Endothelial cell of umbilical vein (primary cell): ENCODE measurements at regions not wholly inside any gene's neighbourhood (a gene's known extent, or its start where the extent isn't known, plus 50 kb on each side); places are given as distances from the start of the nearest gene placed in this dataset.

ENCODE experiments used
- BruUV-seq: library from RNA; stranded (reverse); fragments of 400-500 nt; replicated peaks from 2 replicates; lab custom pipeline; 2021; lab: Mats Ljungman, UMichigan
- CTCF ChIA-PET: fragments of 300-600, 350-600 bp; sonication (Branson Sonifier 250); formaldehyde crosslinking; loops from one replicate; lab custom pipeline; 2021; ENCODE audit warnings: antibody characterized with exemption, inconsistent platforms; lab: Charles Lee
- POLR2A ChIA-PET: fragments of 300-600, 350-600 bp; sonication (Branson Sonifier 250); formaldehyde crosslinking; loops from one replicate; lab custom pipeline; 2021; ENCODE audit warnings: antibody characterized with exemption, inconsistent platforms; lab: Charles Lee
- DNase-seq: peaks from one replicate; pipeline ENCODE4 v3.0.0-alpha.2; 2011; ENCODE audit warnings: low read depth, low spot score
- FAIRE-seq: peaks from 2 replicates; lab custom pipeline; 2011; peaks lifted over from hg19 to GRCh38; lab: Jason Lieb, UNC
- H2AFZ ChIP-seq: 2 replicates; pipeline ENCODE4 v1.6.0; 2012; ENCODE audit warnings: low read depth, low read length, control low read depth, inconsistent platforms
- H3K27ac ChIP-seq: 2 replicates; pipeline ENCODE4 v1.5.1; 2011; ENCODE audit warnings: low read depth, mild to moderate bottlenecking, control low read depth, low read length, moderate library complexity; ENCODE audit not compliant: insufficient read depth
- H3K27me3 ChIP-seq, 2 experiments: 2 replicates each; pipeline versions ENCODE4 v1.6.0 to v1.6.1; 2011; ENCODE audit warnings: low read length in 2 of 2, mixed read lengths in 1 of 2; ENCODE audit not compliant: control insufficient read depth in 2 of 2, insufficient read depth in 2 of 2
- H3K36me3 ChIP-seq, 2 experiments: 2 replicates in 1 of 2; 3 replicates in 1 of 2; pipeline ENCODE4 v1.5.1; 2011; ENCODE audit warnings: low read length in 2 of 2, mild to moderate bottlenecking in 1 of 2, moderate library complexity in 1 of 2; ENCODE audit not compliant: control insufficient read depth in 2 of 2, insufficient read depth in 2 of 2; ENCODE audit errors: extremely low read depth in 1 of 2
- H3K4me1 ChIP-seq: 3 replicates; pipeline ENCODE4 v1.5.1; 2011; ENCODE audit warnings: mild to moderate bottlenecking, low read length; ENCODE audit not compliant: control insufficient read depth, insufficient read depth; ENCODE audit errors: extremely low read depth
- H3K4me2 ChIP-seq: 2 replicates; pipeline ENCODE4 v1.6.1; 2011; ENCODE audit warnings: low read length, control low read depth, mixed read lengths; ENCODE audit not compliant: insufficient read depth
- H3K4me3 ChIP-seq, 3 experiments: fragments of 200-600 bp in 1 of 3; sonication (generic), shearing (Covaris generic) in 1 of 3; replicated peaks in 1 of 3; 2 replicates each; pipeline ENCODE4 v1.5.1; 2011 to 2016; ENCODE audit warnings: control low read depth in 3 of 3, low read length in 3 of 3, mild to moderate bottlenecking in 2 of 3, inconsistent platforms in 1 of 3, low read depth in 1 of 3, moderate library complexity in 1 of 3; ENCODE audit not compliant: insufficient read depth in 1 of 3
- H3K79me2 ChIP-seq: 2 replicates; pipeline ENCODE4 v1.6.0; 2012; ENCODE audit warnings: low read length, inconsistent platforms; ENCODE audit not compliant: control insufficient read depth, insufficient read depth
- H3K9ac ChIP-seq: replicated peaks from 2 replicates; pipeline ENCODE3; 2011; ENCODE audit warnings: low read length, control low read depth; ENCODE audit not compliant: insufficient read depth; ENCODE audit errors: extremely low read depth
- H3K9me1 ChIP-seq: replicated peaks from 3 replicates; pipeline ENCODE4 v1.6.0; 2011; ENCODE audit warnings: mild to moderate bottlenecking, low read length; ENCODE audit not compliant: control insufficient read depth, insufficient read depth; ENCODE audit errors: extremely low read depth
- H3K9me3 ChIP-seq: replicated peaks from 2 replicates; pipeline ENCODE4 v1.5.1; 2012; ENCODE audit warnings: low read length, inconsistent platforms; ENCODE audit not compliant: control insufficient read depth, insufficient read depth
- H4K20me1 ChIP-seq: replicated peaks from 2 replicates; pipeline ENCODE3; 2011; ENCODE audit warnings: mild to moderate bottlenecking, low read length; ENCODE audit not compliant: control insufficient read depth, insufficient read depth; ENCODE audit errors: extremely low read depth
- EZH2 ChIP-seq: IDR thresholded peaks from 2 replicates; pipeline ENCODE4 v1.6.1; 2012; ENCODE audit warnings: borderline replicate concordance, low read depth, mild to moderate bottlenecking, moderate library complexity, low read length, inconsistent platforms; ENCODE audit not compliant: severe bottlenecking
- FOS ChIP-seq: IDR thresholded peaks from 2 replicates; pipeline ENCODE4 v1.6.1; 2011; ENCODE audit warnings: mild to moderate bottlenecking, low read length, moderate library complexity, borderline replicate concordance; ENCODE audit not compliant: insufficient read depth
- GATA2 ChIP-seq: IDR thresholded peaks from 2 replicates; pipeline ENCODE4 v1.7.0; 2011; ENCODE audit warnings: low read depth, mild to moderate bottlenecking, moderate library complexity, mixed read lengths, low read length; ENCODE audit not compliant: insufficient read length, insufficient read depth
- JUN ChIP-seq: IDR thresholded peaks from 2 replicates; pipeline ENCODE4 v1.6.1; 2011; ENCODE audit warnings: borderline replicate concordance, low read depth; ENCODE audit not compliant: insufficient read length, insufficient read depth
- MYC ChIP-seq: IDR thresholded peaks from one replicate; pipeline ENCODE4 v1.6.1; 2011; ENCODE audit warnings: mild to moderate bottlenecking, low read depth, low read length
- POLR2A ChIP-seq: IDR thresholded peaks from 2 replicates; pipeline ENCODE4 v1.6.1; 2012; ENCODE audit warnings: low read depth, mild to moderate bottlenecking, control low read depth, low read length
- POLR2AphosphoS5 ChIP-seq: IDR thresholded peaks from 2 replicates; pipeline ENCODE4 v1.6.1; 2012; ENCODE audit warnings: low read depth, mild to moderate bottlenecking, control low read depth, low read length, moderate library complexity; ENCODE audit not compliant: insufficient read depth
- dilution Hi-C: fragments of 300-500 bp; cut with MboI; formaldehyde crosslinking; loops from one replicate; pipeline ENCODE4 v1.15.0; 2019; ENCODE audit warnings: low sequenced_read_pairs; ENCODE audit not compliant: extremely low pct_ligation_motif_present
- intact Hi-C: fragments of 100-400 bp; cut with micrococcal nuclease; formaldehyde crosslinking; loops from one replicate; pipeline ENCODE4 v1.10.0; 2022
- TF ChIP-seq, protein P1 (sequence below), 2 donors: IDR thresholded peaks; 1 replicate in 1 of 2; 2 replicates in 1 of 2; pipeline ENCODE4 v1.5.1; 2011; ENCODE audit warnings: low read length in 2 of 2, mild to moderate bottlenecking in 2 of 2, moderate library complexity in 2 of 2, control low read depth in 1 of 2, inconsistent platforms in 1 of 2, low read depth in 1 of 2; ENCODE audit not compliant: insufficient read depth in 1 of 2; ENCODE audit errors: extremely low read depth in 1 of 2
- TF ChIP-seq, protein P2 (sequence below): IDR thresholded peaks from 2 replicates; pipeline ENCODE4 v1.6.1; 2011; ENCODE audit not compliant: insufficient read depth, insufficient read length

DNA sequence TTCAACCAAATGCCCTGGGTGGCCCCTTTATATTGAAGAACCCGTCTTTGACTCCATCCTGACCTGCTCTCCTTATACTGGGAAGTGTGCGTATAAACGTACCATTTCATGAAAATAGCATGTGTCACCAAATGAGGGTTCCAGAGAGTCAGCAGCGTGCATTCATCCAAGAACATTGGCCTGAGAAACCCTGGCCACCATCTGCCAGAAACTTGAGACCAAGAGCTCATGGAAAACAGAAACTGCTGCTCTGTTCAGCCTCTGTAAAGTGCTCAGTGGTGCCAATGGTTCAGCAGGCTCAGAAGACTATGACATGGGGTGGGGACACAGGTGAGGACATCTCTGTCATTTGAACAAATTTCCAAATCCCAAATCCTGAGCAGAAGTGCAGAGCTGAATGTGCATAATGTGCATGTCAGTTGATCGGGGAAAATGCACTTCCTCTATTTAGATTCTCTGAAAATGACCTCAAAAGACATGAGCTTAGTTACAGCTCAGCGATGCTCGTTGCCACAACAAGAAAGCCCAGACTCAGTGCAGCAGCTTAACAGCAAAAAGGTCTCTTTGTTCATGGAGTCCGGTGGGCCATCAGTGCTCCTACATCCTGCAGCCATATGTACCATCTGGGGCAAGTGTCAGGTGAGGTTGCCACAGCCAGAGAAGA is 176.1 kb downstream of the ATPSCKMT start:
- Histone ChIP-seq H3K27me3 (no peaks in the 10 kb centered on the region), H3K9me3 (no peaks in the 10 kb centered on the region), H3K27ac (no peak overlapping the region), H3K36me3 (no peaks in the 10 kb centered on the region), H3K9me1 (no peaks in the 10 kb centered on the region), H4K20me1 (no peaks in the 10 kb centered on the region), H3K79me2 (no peaks in the 10 kb centered on the region), H3K4me1 (no peaks in the 10 kb centered on the region), H3K4me3 (no peak overlapping the region), H3K9ac (no peak overlapping the region), H2AFZ (no peak overlapping the region), H3K4me2 (no peak overlapping the region)
- BruUV-seq, result no TSS peak
- TF ChIP-seq, protein P1, sequence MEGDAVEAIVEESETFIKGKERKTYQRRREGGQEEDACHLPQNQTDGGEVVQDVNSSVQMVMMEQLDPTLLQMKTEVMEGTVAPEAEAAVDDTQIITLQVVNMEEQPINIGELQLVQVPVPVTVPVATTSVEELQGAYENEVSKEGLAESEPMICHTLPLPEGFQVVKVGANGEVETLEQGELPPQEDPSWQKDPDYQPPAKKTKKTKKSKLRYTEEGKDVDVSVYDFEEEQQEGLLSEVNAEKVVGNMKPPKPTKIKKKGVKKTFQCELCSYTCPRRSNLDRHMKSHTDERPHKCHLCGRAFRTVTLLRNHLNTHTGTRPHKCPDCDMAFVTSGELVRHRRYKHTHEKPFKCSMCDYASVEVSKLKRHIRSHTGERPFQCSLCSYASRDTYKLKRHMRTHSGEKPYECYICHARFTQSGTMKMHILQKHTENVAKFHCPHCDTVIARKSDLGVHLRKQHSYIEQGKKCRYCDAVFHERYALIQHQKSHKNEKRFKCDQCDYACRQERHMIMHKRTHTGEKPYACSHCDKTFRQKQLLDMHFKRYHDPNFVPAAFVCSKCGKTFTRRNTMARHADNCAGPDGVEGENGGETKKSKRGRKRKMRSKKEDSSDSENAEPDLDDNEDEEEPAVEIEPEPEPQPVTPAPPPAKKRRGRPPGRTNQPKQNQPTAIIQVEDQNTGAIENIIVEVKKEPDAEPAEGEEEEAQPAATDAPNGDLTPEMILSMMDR (IDR thresholded peaks at IDR 0.05; ENCODE audit: extremely low read depth in 1 of 2, insufficient read depth in 1 of 2, low read depth in 1 of 2, low read length in 2 of 2), result no peak
- no peak for TF ChIP-seq POLR2A
- TF ChIP-seq MYC, result no peak
- TF ChIP-seq JUN, result no peak
- dilution Hi-C loops (no loop called here), intact Hi-C loops (no loop called here)
- CTCF ChIA-PET, result no interaction called here
- no peak for FAIRE-seq
- POLR2A ChIA-PET, result no interaction called here
- DNase-seq, result no peak

DNA sequence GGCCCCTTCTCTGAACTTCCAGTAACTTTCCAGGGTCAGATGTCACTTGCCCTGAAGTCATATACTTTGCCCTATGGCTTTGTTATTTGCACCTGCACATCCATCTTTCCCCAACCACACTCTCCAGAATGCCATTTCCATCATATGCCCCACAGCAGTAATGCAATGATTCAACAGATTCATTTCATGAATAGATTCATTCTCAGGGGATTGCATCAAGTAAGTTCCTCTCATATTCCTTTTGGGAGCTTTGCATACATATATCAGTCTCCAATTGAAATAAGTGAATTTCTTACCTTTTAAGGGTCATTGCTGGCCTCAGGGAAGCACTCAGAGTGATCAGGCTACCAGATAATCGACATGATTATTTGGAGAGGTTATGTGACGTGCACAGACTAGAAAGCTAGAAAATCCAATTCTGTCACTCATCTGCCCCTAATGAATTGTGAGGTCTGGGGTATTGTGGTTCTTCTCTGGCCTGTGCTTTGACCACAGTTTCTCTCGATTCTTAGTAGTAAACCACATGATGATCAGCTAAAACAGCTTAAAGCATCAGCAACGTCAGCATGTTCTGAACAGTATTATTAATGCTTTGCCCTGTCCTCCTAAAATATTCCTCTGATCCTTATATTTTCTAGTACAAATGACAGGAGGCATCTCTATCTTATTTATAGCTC is 179.9 kb downstream of the ATPSCKMT start:
- Histone ChIP-seq H3K9ac (no peak overlapping the region), H3K9me1 (no peaks in the 10 kb centered on the region), H3K4me2 (no peak overlapping the region), H3K36me3 (no peaks in the 10 kb centered on the region), H2AFZ (no peak overlapping the region), H3K27me3 (no peaks in the 10 kb centered on the region), H3K4me1 (no peaks in the 10 kb centered on the region), H4K20me1 (no peaks in the 10 kb centered on the region), H3K27ac (no peak overlapping the region), H3K4me3 (no peak overlapping the region), H3K79me2 (no peaks in the 10 kb centered on the region), H3K9me3 (no peaks in the 10 kb centered on the region)
- FAIRE-seq (no peak), DNase-seq (no peak)
- ChIA-PET CTCF (no interaction called here), POLR2A (no interaction called here)
- dilution Hi-C loops, result no loop called here
- no TSS peak for BruUV-seq
- intact Hi-C loops, result no loop called here
- TF ChIP-seq FOS, result no peak
- TF ChIP-seq, protein P1 (IDR thresholded peaks at IDR 0.05; ENCODE audit: extremely low read depth in 1 of 2, insufficient read depth in 1 of 2, low read depth in 1 of 2, low read length in 2 of 2), result no peak
- no peak for TF ChIP-seq EZH2
- TF ChIP-seq MYC, result no peak
- TF ChIP-seq JUN, result no peak
- no peak for TF ChIP-seq POLR2AphosphoS5
- no peak for TF ChIP-seq GATA2
- no peak for TF ChIP-seq POLR2A
- TF ChIP-seq, protein P2, sequence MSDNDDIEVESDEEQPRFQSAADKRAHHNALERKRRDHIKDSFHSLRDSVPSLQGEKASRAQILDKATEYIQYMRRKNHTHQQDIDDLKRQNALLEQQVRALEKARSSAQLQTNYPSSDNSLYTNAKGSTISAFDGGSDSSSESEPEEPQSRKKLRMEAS, result no peak
